ENCODE measurements at regions not wholly inside any gene's neighbourhood (a gene's known extent, or its start where the extent isn't known, plus 50 kb on each side); places are given as distances from the start of the nearest gene placed in this dataset.

- no peak overlapping the region for H3K27ac ChIP-seq
- TF ChIP-seq, protein P1, sequence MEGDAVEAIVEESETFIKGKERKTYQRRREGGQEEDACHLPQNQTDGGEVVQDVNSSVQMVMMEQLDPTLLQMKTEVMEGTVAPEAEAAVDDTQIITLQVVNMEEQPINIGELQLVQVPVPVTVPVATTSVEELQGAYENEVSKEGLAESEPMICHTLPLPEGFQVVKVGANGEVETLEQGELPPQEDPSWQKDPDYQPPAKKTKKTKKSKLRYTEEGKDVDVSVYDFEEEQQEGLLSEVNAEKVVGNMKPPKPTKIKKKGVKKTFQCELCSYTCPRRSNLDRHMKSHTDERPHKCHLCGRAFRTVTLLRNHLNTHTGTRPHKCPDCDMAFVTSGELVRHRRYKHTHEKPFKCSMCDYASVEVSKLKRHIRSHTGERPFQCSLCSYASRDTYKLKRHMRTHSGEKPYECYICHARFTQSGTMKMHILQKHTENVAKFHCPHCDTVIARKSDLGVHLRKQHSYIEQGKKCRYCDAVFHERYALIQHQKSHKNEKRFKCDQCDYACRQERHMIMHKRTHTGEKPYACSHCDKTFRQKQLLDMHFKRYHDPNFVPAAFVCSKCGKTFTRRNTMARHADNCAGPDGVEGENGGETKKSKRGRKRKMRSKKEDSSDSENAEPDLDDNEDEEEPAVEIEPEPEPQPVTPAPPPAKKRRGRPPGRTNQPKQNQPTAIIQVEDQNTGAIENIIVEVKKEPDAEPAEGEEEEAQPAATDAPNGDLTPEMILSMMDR (IDR thresholded peaks at IDR 0.05) = no peak
- TF ChIP-seq ZFX (IDR thresholded peaks at IDR 0.05; ENCODE audit: borderline replicate concordance) = no peak
These were observed 234.1 kb upstream of the GIMD1 start for GRCh38 chr4:106602711-106603110.

DNA sequence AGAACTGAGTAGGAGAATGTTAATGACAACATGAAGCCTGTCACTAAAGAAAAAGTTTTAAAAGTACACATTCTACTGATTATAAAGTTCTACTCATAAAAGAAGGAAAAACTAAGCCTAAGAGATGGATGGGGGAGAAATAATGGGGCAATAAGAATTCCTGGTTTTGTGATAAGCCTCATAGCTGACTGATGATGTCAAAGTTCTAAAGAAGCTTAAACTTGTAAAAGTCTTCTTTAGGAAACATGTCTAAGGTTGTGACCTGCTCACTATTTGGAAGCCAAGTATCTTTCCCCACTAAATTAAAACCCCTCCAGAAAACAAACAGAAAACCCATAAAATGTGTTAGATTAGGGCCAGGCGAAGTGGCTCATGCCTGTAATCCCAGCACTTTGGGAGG is 232.9 kb upstream of the GIMD1 start:
- no peak overlapping the region for H3K27ac ChIP-seq
- TF ChIP-seq, protein P1 (IDR thresholded peaks at IDR 0.05) = no peak
- no peak for TF ChIP-seq ZFX (IDR thresholded peaks at IDR 0.05; ENCODE audit: borderline replicate concordance)

DNA sequence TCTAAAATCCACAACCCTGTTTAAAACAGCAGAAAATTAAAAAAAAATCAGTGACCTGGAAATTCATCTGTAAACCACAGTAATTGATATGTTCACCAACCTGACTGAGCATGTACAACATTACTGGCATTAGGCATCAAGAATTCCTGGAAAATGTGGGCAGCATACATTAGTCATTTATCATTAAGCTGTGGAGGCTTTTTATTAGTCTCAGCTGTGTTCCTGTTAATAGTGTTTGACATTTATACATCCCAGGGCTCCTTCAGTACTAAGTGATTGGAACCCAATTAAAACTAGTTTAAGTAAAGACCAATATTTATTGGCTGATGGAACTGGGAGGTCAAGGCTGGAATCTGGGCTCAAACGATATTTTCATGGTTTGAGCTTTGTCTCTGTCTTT is 227.3 kb upstream of the GIMD1 start:
- H3K27ac ChIP-seq = no peak overlapping the region
- TF ChIP-seq, protein P1 (IDR thresholded peaks at IDR 0.05) = no peak
- TF ChIP-seq ZFX (IDR thresholded peaks at IDR 0.05; ENCODE audit: borderline replicate concordance) = no peak

DNA sequence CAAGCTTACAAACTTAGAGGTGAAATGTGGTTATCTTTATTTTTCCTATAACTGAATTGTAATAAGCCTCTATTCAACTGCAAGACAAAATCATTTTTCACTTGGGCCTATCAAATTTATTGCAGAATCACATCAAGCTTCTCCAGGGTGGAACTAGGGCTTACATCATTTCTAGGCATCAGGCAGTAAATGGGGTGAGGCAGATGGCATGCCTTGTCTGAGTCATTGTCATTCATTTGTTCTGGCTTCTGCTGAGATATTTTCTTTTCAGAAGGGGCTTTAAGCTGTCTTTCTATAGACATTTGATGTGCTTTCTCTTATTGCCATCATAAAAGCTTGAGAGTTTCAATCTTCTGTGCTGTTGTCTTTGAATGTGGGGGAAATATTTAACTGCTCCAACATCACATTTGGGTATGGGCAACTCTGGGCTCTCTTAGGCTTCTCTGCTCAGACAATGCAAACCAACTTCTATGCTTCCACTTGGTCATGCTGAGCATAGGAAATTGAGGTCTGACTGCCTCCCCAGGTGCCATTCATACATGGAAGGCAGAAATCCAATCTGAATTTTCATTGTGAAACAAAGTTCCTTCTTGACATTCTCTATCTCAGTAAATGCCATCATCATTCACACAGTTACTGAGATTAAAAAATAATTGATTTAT is 225.8 kb upstream of the GIMD1 start:
- H3K27ac ChIP-seq = no peak overlapping the region
- no peak for TF ChIP-seq ZFX (IDR thresholded peaks at IDR 0.05; ENCODE audit: borderline replicate concordance)
- TF ChIP-seq, protein P1 (IDR thresholded peaks at IDR 0.05) = no peak

- H3K27ac ChIP-seq = no peak overlapping the region
- TF ChIP-seq ZFX (IDR thresholded peaks at IDR 0.05; ENCODE audit: borderline replicate concordance) = no peak
- TF ChIP-seq, protein P1 (IDR thresholded peaks at IDR 0.05) = no peak
These were observed 220.3 kb upstream of the GIMD1 start for GRCh38 chr4:106588891-106589290.

- H3K27ac ChIP-seq = no peak overlapping the region
- no peak for TF ChIP-seq ZFX (IDR thresholded peaks at IDR 0.05; ENCODE audit: borderline replicate concordance)
- TF ChIP-seq, protein P1 (IDR thresholded peaks at IDR 0.05) = no peak
These were observed 219.0 kb upstream of the GIMD1 start for GRCh38 chr4:106587558-106587957.

GRCh38 chr4:106585915-106586349 is 217.4 kb upstream of the GIMD1 start:
- H3K27ac ChIP-seq = no peak overlapping the region
- TF ChIP-seq, protein P1 (IDR thresholded peaks at IDR 0.05) = no peak
- no peak for TF ChIP-seq ZFX (IDR thresholded peaks at IDR 0.05; ENCODE audit: borderline replicate concordance)
